ENCODE measurements at regions not wholly inside any gene's neighbourhood (a gene's known extent, or its start where the extent isn't known, plus 50 kb on each side); places are given as distances from the start of the nearest gene placed in this dataset.

GRCh38 chr3:118433825-118434224 lies 600.8 kb downstream of the IGSF11 start (continued):
- TF ChIP-seq REST (IDR thresholded peaks at IDR 0.05; ENCODE audit: unreplicated experiment): no peak
- no peak for TF ChIP-seq CTCF (conservative IDR thresholded peaks at IDR 0.05; ENCODE audit: low read depth in 2 of 2)
- no peak for TF ChIP-seq POLR2AphosphoS5 (IDR thresholded peaks at IDR 0.05; ENCODE audit: low read depth)
- no peak for TF ChIP-seq ZNF114 (CRISPR knock-in tag; IDR thresholded peaks at IDR 0.05)
- no peak for TF ChIP-seq CREB1 (CRISPR knock-in tag; IDR thresholded peaks at IDR 0.05; ENCODE audit: low read depth)
- TF ChIP-seq EZH2 (IDR thresholded peaks at IDR 0.05; ENCODE audit: low read depth, unreplicated experiment): no peak
- TF ChIP-seq EZH2phosphoT487 (IDR thresholded peaks at IDR 0.05; ENCODE audit: unreplicated experiment): no peak
- no peak for TF ChIP-seq JUNB (IDR thresholded peaks at IDR 0.05; ENCODE audit: unreplicated experiment)
- no peak for TF ChIP-seq ZNF331 (CRISPR knock-in tag; IDR thresholded peaks at IDR 0.05; ENCODE audit: low read depth)
- no peak for TF ChIP-seq STAT1 (IDR thresholded peaks at IDR 0.05; ENCODE audit: unreplicated experiment)

GRCh38 chr3:118435851-118436350 lies 598.7 kb downstream of the IGSF11 start:
- H3K27me3 Mint-ChIP-seq (ENCODE audit: insufficient read depth, low read depth, poor library complexity): peaks cover 2% of the 10 kb centered on the region
- no peaks in the 10 kb centered on the region for H3K4me1 ChIP-seq (ENCODE audit: insufficient read depth)
- no peak for ATAC-seq
- no peak for TF ChIP-seq ZNF331 (CRISPR knock-in tag; IDR thresholded peaks at IDR 0.05; ENCODE audit: low read depth)
- TF ChIP-seq EZH2 (IDR thresholded peaks at IDR 0.05; ENCODE audit: low read depth, unreplicated experiment): no peak
- TF ChIP-seq CTCF (conservative IDR thresholded peaks at IDR 0.05; ENCODE audit: low read depth in 2 of 2): no peak
- no peak for TF ChIP-seq REST (IDR thresholded peaks at IDR 0.05; ENCODE audit: unreplicated experiment)
- TF ChIP-seq JUNB (IDR thresholded peaks at IDR 0.05; ENCODE audit: unreplicated experiment): no peak

More at GRCh38 chr3:118435851-118436350, 598.7 kb downstream of the IGSF11 start:
- no peak for DNase-seq (ENCODE audit: low spot score)
- H3K27ac Mint-ChIP-seq: no peak overlapping the region
- Histone ChIP-seq H3K27me3 (ENCODE audit: insufficient read depth) (no peaks in the 10 kb centered on the region), H3K4me2 (no peak overlapping the region), H3F3A (replicated peaks; ENCODE audit: low read depth) (no peaks in the 10 kb centered on the region), H3K9me2 (ENCODE audit: insufficient read depth) (0 out of 2 replicates have a peak, but pooled peaks cover 7% of the 10 kb centered on the region), H3K36me3 (ENCODE audit: insufficient read depth) (no peaks in the 10 kb centered on the region; the same call in 1 of the 2 replicates), H3K79me2 (replicated peaks; ENCODE audit: insufficient read depth) (no peaks in the 10 kb centered on the region), H2AFZ (peak overlapping the region; percentile 34; the same call in 1 of the 2 replicates), H3K27ac (ENCODE audit: low read depth) (no peak overlapping the region), H4K20me1 (replicated peaks; ENCODE audit: insufficient read depth) (no peaks in the 10 kb centered on the region), H3K4me3 (no peak overlapping the region)
- no peaks in the 10 kb centered on the region for H3K4me1 Mint-ChIP-seq
- no peak overlapping the region for H3K4me3 Mint-ChIP-seq
- H3K9me3 Mint-ChIP-seq: no peaks in the 10 kb centered on the region
- no peaks in the 10 kb centered on the region for H3K36me3 Mint-ChIP-seq (ENCODE audit: low read depth)

Measured in GM23338 (cell line).